Mucosa of rectum (tissue), 2 donors: ENCODE measurements at regions not wholly inside any gene's neighbourhood (a gene's known extent, or its start where the extent isn't known, plus 50 kb on each side); places are given as distances from the start of the nearest gene placed in this dataset.

Experiments
- H3K27ac ChIP-seq, 2 donors: one replicate each; pipeline ENCODE4 v1.7.0; 2013; ENCODE audit warnings: inconsistent platforms in 2 of 2, low read depth in 2 of 2, low read length in 2 of 2
- H3K27me3 ChIP-seq, 2 donors: one replicate each; pipeline ENCODE4 v1.7.0; 2013; ENCODE audit warnings: low read length in 2 of 2; ENCODE audit not compliant: control insufficient read depth in 2 of 2, insufficient read depth in 2 of 2
- H3K36me3 ChIP-seq, 2 donors: one replicate each; pipeline ENCODE4 v1.7.0; 2013; ENCODE audit warnings: low read length in 2 of 2; ENCODE audit not compliant: control insufficient read depth in 2 of 2, insufficient read depth in 2 of 2
- H3K4me1 ChIP-seq, 2 donors: one replicate each; pipeline ENCODE4 v1.7.0; 2013; ENCODE audit warnings: low read length in 2 of 2, mild to moderate bottlenecking in 1 of 2; ENCODE audit not compliant: control insufficient read depth in 2 of 2, insufficient read depth in 2 of 2
- H3K4me3 ChIP-seq, 2 donors: one replicate each; pipeline ENCODE4 v1.7.0; 2013; ENCODE audit warnings: low read length in 2 of 2
- H3K9ac ChIP-seq, 2 donors: one replicate each; pipeline ENCODE4 v1.7.0; 2013; ENCODE audit warnings: low read length in 2 of 2, low read depth in 1 of 2, mild to moderate bottlenecking in 1 of 2
- H3K9me3 ChIP-seq, 2 donors: one replicate each; pipeline ENCODE4 v1.7.0; 2013; ENCODE audit warnings: low read length in 2 of 2; ENCODE audit not compliant: control insufficient read depth in 2 of 2
- donor health status: healthy.
- donor health status: Normal muscosa, but diverticular disease.

DNA sequence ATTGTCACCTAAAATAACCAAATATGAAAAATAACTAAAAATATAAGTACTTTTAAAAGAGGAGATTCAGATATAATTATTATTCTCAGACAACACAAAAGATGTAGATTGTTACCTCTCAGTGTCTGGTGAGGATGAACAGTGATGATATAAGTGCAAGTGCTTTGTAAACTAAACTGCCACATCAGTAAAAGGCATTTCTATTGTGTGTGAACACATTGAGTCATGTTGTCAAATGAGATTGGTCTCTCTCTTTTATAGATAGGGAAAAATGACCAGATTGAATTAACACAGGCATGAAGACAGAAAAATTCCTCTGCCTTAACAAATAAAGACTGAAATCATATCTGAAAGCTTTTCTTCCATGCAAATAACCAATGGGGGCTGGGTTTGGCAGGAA, 182.4 kb upstream of the TMEFF2 start:
- Histone ChIP-seq H3K4me3 (no peak overlapping the region), H3K36me3 (no peaks in the 10 kb centered on the region), H3K9ac (no peak overlapping the region), H3K9me3 (no peaks in the 10 kb centered on the region), H3K27ac (no peak overlapping the region), H3K4me1 (no peaks in the 10 kb centered on the region), H3K27me3 (no peaks in the 10 kb centered on the region)

DNA sequence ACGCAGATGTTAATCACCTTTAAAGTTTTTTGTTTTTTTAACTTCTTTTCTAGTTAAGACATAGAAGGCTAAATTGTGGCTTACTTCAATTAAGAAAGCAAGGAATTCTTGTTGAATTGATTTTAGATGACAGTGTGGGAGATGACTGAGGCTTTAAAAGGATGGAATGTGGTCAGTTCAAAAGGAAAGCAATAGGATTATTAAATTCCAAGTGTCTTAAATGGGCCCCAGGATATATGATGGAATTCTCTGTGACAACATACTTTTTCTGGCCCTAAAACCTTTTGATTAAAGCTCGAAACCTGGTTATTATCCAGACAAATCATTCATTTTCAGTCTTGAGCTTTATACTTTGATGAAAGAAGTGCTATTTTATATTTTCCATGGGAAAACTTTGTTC, 179.0 kb upstream of the TMEFF2 start:
- Histone ChIP-seq H3K4me1 (no peaks in the 10 kb centered on the region), H3K4me3 (no peak overlapping the region), H3K27me3 (no peaks in the 10 kb centered on the region), H3K36me3 (no peaks in the 10 kb centered on the region), H3K9me3 (no peaks in the 10 kb centered on the region), H3K9ac (no peak overlapping the region), H3K27ac (no peak overlapping the region)

DNA sequence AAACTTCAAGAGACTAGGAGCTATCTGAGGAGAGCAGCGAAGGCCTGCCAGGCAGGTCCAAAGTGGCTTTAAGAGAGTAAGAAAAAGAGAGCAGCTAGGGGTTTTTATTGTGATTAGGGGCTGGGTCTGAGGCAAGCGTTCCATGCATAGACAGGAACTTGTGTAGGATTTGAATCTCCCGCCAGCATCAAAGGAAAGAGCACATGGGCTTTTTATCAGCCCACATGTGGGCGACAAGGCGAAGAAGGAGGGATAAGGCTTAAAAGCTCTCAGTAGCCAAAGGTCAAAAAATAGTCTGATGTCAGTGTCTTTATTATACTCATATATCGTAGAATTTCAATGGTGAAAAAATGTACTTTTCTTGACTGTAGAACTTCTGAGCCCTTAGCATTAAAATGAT, 178.5 kb upstream of the TMEFF2 start:
- Histone ChIP-seq H3K36me3 (no peaks in the 10 kb centered on the region), H3K27ac (no peak overlapping the region), H3K9ac (no peak overlapping the region)

GRCh38 chr2:192369969-192370368, 175.2 kb upstream of the TMEFF2 start:
- no peak overlapping the region for H3K9ac ChIP-seq
- H3K4me1 ChIP-seq, result no peaks in the 10 kb centered on the region
- no peak overlapping the region for H3K27ac ChIP-seq
- no peaks in the 10 kb centered on the region for H3K9me3 ChIP-seq
- H3K27me3 ChIP-seq, result no peaks in the 10 kb centered on the region
- H3K36me3 ChIP-seq, result no peaks in the 10 kb centered on the region
- H3K4me3 ChIP-seq, result no peak overlapping the region

More for the DNA sequence above, 178.5 kb upstream of the TMEFF2 start:
- H3K27me3 ChIP-seq, result no peaks in the 10 kb centered on the region
- H3K4me3 ChIP-seq, result no peak overlapping the region
- H3K9me3 ChIP-seq, result no peaks in the 10 kb centered on the region
- no peaks in the 10 kb centered on the region for H3K4me1 ChIP-seq

DNA sequence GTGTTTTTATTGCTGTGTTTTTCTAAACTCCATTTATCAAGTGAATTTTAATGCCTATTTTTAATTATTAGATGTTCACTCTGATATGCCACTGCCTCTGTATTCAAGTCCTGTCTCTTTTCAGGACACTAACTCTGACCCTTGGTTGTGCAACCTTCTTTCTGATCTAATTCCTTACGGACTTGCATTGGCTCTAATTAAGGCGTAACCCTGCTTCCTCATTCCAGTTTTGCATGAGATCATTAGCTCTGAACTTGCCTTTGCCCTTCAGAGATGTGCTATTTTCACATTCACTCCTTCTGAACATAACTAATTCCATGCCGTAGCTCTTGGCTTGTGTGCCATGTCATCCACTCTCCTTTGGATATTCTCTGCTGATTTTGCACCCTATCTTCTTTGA, 162.5 kb upstream of the TMEFF2 start:
- no peak overlapping the region for H3K27ac ChIP-seq
- no peaks in the 10 kb centered on the region for H3K4me1 ChIP-seq
- no peaks in the 10 kb centered on the region for H3K9me3 ChIP-seq
- no peaks in the 10 kb centered on the region for H3K27me3 ChIP-seq
- H3K4me3 ChIP-seq, result no peak overlapping the region
- no peaks in the 10 kb centered on the region for H3K36me3 ChIP-seq
- H3K9ac ChIP-seq, result no peak overlapping the region

GRCh38 chr2:192354512-192355244, 159.9 kb upstream of the TMEFF2 start:
- Histone ChIP-seq H3K27me3 (no peaks in the 10 kb centered on the region), H3K4me3 (no peak overlapping the region), H3K4me1 (no peaks in the 10 kb centered on the region), H3K27ac (no peak overlapping the region), H3K36me3 (no peaks in the 10 kb centered on the region), H3K9me3 (no peaks in the 10 kb centered on the region), H3K9ac (no peak overlapping the region)

- no peak overlapping the region for H3K4me3 ChIP-seq
- H3K27me3 ChIP-seq, result no peaks in the 10 kb centered on the region
- no peak overlapping the region for H3K27ac ChIP-seq
- H3K9me3 ChIP-seq, result no peaks in the 10 kb centered on the region
- no peaks in the 10 kb centered on the region for H3K4me1 ChIP-seq
- no peak overlapping the region for H3K9ac ChIP-seq
- no peaks in the 10 kb centered on the region for H3K36me3 ChIP-seq
Observed at GRCh38 chr2:192347542-192347941, 152.8 kb upstream of the TMEFF2 start.

DNA sequence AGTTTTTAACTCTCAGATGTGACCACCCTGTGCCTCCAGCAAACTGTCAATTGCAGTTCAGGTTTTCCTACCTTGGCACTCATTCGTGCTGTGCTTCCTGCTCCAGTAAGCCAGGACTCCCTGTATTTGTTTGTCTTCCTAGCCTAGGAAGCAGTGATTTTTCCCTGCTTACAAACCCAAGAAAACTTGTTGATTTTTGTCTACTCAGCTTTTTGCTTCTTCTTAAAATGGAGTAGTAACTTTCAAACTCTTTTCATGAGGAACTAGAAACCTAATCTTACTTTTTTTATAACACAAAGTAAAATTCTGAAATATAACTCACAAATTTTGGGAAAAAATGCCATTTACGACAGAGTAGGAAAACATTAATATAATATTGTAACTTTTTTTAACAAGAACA, 150.6 kb upstream of the TMEFF2 start:
- Histone ChIP-seq H3K27ac (no peak overlapping the region), H3K36me3 (no peaks in the 10 kb centered on the region), H3K27me3 (no peaks in the 10 kb centered on the region), H3K4me3 (no peak overlapping the region), H3K9ac (no peak overlapping the region), H3K9me3 (no peaks in the 10 kb centered on the region), H3K4me1 (no peaks in the 10 kb centered on the region)

GRCh38 chr2:192333642-192334041, 138.9 kb upstream of the TMEFF2 start:
- H3K4me1 ChIP-seq, result no peaks in the 10 kb centered on the region
- H3K36me3 ChIP-seq, result no peaks in the 10 kb centered on the region
- H3K9ac ChIP-seq, result no peak overlapping the region
- no peaks in the 10 kb centered on the region for H3K27me3 ChIP-seq
- no peak overlapping the region for H3K4me3 ChIP-seq
- no peak overlapping the region for H3K27ac ChIP-seq
- H3K9me3 ChIP-seq, result no peaks in the 10 kb centered on the region

- H3K4me3 ChIP-seq, result no peak overlapping the region
- no peaks in the 10 kb centered on the region for H3K9me3 ChIP-seq
- H3K27ac ChIP-seq, result no peak overlapping the region
- H3K36me3 ChIP-seq, result no peaks in the 10 kb centered on the region
- H3K9ac ChIP-seq, result no peak overlapping the region
- no peaks in the 10 kb centered on the region for H3K4me1 ChIP-seq
- no peaks in the 10 kb centered on the region for H3K27me3 ChIP-seq
Observed at GRCh38 chr2:192328297-192328696, 133.6 kb upstream of the TMEFF2 start.

DNA sequence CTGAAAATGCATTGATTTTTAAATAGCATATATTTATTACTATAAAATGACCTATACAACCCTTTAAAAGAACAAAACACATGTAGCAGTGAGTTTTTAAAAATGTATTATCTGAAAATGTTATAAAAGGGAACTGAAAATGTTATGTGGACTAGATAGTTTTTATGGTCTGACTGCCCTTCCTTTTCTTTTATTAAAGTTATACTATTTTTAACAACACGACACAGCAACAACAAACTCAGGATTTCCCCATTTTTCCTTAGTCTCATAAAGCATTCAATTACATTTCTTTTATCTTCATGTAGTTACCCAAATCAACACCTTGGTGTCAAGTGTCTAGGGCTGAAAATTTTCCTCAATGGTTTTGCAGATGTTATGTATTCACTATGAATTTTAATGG, 132.8 kb upstream of the TMEFF2 start:
- no peak overlapping the region for H3K9ac ChIP-seq
- no peak overlapping the region for H3K4me3 ChIP-seq
- no peaks in the 10 kb centered on the region for H3K4me1 ChIP-seq

More for the DNA sequence above, 132.8 kb upstream of the TMEFF2 start:
- no peaks in the 10 kb centered on the region for H3K36me3 ChIP-seq
- H3K27me3 ChIP-seq, result no peaks in the 10 kb centered on the region
- no peaks in the 10 kb centered on the region for H3K9me3 ChIP-seq
- no peak overlapping the region for H3K27ac ChIP-seq
